ELF-1 (cell line): ENCODE measurements at regions not wholly inside any gene's neighbourhood (a gene's known extent, or its start where the extent isn't known, plus 50 kb on each side); places are given as distances from the start of the nearest gene placed in this dataset.
A peak's percentile ranks its signal among the peaks of the same experiment; 100 is the strongest.
"Not testable (repeated sequence)": the region's sequence is repeated elsewhere in the genome, so short reads cannot be mapped to it uniquely, and the experiment has no call there.

Experiments
- DNase-seq: peaks from one replicate; pipeline ENCODE4 v3.0.0-alpha.2; 2016; ENCODE audit warnings: low read depth, low spot score

DNA sequence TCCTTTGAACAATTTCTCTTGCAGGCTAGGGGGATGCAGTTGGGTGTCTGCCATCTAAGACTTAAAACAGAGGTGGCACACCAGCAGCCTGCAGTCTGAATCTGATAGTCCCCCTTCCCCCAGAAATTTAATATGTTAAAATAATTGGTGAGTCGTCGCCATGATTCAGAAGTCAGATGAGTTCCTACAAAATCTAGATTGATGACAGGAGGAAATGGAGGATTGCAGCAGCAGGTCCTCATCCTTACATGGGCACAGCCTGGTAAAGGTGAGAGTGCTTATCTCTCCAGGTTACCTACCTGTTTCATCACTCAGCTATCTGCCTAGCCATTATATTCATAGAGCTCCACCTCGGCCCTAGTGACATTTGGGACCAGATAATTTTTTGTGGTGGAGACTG is 112.3 kb downstream of the PCSK1 start:
- no peak for DNase-seq

DNA sequence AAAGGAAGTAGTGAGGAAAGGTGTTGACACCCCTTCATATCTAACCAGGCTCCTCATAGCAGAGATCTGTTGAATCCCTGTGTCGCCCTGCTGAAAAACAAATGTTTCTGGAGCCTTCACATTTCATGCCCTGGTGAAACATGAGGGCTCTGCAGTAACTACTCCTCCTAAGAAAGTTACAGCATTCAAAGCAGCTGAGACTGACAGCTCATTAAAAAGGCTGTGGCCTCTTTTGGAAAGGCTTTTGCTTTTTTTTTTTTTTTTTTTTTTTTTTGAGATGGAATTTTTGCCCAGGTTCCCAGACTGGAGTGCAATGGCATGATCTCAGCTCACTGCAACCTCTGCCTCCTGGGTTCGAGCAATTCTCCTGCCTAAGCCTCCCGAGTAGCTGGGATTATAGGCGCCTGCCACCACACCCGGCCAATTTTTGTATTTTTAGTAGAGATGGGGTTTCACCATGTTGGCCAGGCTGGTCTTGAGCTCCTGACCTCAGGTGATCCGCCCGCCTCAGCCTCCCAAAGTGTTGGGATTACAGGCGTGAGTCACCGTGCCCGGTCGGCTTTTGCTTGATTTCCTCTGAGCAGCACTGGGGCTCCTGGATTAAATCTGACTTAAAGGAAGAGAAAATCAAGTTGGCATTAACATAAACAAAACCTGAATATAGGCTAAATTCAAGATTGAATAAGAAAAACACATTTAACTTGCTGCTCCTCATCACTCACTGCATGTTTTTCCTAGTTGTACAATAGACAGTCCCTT is 112.9 kb downstream of the PCSK1 start:
- DNase-seq: not testable (repeated sequence)

DNA sequence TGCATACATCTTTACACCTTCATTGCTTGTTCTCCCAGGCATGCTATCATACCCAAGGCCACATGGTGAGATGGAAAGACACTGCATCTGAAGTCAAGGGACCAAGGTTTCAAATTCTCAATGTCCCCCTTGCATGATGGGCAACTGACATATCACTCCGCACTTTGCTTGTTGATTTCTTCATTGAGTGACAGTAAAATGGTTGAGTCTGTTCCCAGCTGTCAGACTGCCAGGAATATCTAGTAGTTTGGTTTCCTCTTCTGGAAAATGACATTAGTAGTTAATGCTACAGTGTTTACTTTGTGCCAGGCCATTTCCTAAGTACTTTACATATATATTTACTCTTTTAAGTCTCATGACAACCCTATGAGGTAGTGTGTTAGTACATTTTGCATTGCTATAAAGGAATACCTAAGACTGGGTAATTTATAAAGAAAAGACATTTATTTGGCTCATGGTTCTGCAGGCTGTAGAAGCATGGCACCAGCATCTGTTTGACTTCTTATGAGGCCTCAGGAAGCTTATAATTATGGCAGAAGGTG is 114.4 kb downstream of the PCSK1 start:
- DNase-seq: no peak

DNA sequence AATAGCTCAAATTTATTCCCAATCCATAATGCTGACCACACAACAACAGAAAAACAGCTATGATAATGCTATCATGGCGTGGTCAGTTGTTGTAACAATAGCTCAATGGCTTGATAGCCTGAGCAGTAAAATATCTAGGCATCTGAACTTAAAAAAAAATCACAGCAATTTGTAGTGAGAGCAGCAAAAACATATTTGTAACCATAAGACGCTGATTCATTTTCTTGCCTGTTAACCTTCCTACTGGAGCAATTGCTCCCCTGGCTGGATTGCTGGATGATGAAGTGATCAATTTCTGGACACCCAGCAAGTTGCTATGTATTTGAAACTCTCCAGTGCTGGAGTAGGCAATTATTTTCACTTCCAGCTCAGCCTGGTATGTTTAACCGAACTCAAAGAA is 115.1 kb downstream of the PCSK1 start:
- no peak for DNase-seq

DNA sequence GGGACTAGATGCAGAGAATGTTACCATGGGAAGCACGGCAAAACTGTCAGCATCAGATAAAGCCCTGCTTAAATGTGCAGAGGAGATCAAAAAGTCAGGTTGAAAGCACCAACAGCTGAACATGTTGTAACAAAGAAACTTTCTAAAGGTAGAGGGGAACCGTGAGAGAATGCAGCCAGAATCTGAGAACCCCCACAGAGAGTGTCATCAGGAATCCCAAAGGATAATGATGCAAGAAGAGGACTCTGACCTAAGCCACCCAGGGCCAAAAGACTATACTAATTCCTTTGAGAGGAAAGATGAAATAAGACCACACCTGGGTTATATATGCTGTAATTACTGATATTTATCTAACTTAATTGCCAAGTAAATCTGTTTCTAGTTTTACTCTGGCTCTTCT is 116.6 kb downstream of the PCSK1 start:
- no peak for DNase-seq

DNA sequence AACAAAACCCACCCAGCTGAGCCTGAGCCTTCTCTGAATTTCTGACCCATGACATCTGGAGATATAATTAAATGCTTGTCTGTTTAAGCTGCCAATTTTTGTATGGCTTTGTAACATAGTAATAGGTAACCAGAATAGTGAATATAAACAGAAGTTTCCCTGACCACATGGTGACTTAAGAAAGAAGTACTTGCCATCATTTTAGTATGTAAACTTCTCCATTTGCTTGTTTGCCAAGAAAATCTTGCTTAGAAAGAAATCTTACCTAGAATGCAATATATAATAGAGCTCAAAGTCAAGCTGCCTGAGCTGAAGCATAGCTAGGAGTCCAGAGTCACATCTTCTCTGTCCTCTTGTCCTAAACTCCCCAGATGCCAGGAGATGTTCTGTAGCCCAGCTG is 117.0 kb downstream of the PCSK1 start:
- no peak for DNase-seq

DNA sequence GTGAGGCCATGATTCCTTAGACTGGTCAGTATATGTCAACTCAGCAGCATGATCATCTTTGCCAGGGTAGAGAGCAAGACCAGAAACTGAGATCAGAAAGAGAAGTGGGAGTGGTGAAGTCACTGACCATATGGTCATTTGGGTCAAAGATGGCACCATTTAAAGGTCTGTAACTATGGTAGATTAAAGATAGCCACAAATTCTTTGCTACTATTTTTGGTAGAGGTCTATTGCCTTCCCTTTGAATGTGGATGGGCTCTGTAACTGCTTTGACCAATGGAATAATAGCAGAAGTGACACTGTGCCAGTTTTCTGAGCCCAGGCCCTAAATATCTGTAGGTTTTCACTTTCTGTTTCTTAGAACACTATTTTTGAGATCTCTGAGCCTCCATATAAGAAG is 117.6 kb downstream of the PCSK1 start:
- DNase-seq: no peak

DNA sequence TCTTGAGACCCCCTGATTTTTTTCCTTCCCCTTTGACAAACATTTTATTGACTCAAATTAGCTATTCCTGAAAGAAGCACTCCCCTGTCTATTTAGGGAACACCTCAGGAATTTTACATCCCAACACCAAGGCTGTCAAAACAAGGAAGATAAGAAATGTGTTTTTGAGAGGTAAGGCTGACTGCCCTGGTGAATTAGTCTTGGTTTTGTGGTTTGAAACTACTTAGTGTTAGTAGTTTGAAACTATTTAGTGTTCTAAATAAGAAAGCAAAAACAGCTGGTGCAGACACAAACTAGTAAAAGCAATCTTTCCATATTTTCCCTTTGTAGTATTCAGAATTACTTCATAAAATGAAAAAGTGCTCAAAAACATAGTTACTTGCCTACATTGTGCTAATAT is 120.7 kb downstream of the PCSK1 start:
- DNase-seq: no peak

DNA sequence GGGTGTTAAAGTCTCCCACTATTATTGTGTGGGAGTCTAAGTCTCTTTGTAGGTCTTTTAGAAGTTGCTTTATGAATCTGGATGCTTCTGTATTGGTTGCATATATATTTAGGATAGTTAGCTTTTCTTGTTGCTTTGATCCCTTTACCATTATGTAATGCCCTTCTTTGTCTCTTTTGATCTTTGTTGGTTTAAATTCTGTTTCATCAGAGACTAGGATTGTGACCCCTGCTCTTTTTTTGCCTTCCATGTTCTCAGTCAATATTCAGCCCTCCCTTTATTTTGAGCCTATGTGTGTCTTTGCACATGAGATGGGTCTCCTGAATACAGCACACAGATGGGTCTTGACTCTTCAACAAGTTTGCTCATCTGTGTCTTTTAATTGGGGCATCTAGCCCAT is 126.0 kb downstream of the PCSK1 start:
- DNase-seq: not testable (repeated sequence)

DNA sequence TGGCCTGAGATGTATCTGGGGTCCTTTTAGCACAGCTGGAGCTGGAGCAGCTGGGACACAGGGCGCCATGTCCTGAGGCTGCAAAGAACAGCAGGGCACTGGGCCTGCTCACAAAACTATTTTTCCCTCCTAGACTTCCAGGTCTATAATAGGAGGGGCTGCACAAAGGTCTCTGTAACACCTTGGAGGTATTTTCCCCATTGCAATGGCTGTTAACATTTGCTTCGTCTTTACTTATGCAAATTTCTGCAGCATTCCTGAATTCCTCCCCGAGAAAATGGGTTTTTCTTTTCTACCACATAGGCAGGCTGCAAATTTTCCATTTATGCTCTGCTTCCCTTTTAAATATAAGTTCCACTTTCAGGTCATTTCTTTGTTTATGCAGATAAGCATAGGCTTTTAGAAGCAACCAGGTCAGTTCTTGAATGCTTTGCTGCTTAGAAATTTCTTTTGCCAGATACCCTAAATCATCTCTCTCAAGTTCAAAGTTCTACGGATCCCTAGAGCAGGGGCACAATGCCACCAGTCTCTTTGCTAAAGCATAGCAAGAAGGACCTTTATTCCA is 130.8 kb downstream of the PCSK1 start:
- DNase-seq: peak; percentile 32

DNA sequence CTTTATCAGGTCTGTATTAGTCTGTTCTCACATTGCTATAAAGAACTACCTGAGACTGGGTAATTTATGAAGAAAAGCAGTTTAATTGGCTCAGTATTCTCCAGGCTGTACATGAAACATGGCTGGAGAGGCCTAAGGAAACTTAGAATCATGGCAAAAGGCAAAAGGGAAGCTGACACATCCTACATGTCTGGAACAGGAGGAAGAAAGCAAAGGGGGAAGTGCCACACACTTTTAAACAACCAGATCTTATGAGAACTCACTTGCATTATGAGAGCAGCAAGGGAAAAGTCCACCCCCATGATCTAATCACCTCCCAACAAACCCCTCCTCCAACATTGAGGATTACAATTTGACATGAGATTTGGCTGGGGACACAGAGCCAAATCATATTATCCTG is 132.1 kb downstream of the PCSK1 start:
- DNase-seq: no peak

DNA sequence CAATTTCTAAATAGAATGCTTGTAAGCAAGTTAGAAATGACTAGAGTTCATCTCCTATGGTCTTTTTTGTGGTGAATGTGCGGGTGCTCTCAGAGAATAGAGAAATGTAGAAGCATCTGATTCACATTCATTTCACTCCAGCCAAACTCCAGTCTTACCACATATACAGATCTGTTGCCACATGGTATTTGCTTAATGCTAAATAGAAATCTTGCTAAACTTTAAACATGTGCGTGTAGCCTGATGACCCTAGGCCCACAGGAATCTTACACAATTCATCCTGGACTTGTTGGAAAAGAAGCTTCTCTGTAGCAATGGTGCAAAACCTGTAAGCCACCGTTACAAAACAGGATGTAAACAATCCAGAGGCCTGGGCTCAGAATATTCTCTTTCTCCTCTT is 135.2 kb downstream of the PCSK1 start:
- no peak for DNase-seq

DNA sequence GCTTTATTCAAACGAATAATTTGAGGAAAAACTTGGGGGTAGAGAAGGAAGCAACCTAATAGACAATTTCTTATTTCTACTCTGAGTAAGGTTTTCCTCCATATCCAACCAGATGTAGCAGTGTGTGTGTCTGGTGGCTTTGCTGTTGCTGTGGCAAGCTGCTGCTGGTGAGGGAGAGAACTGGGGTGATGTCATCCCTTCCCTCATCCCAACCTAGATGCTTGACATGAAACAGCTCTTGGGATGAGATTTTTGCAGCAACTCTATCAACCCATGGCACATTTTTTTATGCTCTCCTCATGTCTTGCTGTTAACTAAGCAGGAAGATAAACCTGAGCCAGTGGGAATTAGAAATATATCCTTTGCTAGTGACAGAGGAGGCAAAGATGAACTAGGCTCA is 135.8 kb downstream of the PCSK1 start:
- DNase-seq: peak; percentile 11

DNA sequence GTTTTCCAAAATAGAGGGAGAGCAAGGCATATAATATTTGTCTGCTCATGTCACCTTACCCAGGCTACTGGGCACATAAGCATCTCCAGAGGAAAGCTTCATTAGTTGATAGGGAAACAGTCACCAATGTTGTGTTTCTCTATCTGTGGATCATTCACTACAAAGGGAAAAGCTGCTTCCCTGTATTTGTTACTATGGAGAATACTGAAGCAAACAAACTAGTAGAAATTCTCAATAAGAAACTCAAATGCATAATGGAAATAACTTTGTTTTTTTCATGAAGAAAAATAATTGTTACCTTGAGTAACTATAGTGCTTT is 138.2 kb downstream of the PCSK1 start:
- DNase-seq: no peak

DNA sequence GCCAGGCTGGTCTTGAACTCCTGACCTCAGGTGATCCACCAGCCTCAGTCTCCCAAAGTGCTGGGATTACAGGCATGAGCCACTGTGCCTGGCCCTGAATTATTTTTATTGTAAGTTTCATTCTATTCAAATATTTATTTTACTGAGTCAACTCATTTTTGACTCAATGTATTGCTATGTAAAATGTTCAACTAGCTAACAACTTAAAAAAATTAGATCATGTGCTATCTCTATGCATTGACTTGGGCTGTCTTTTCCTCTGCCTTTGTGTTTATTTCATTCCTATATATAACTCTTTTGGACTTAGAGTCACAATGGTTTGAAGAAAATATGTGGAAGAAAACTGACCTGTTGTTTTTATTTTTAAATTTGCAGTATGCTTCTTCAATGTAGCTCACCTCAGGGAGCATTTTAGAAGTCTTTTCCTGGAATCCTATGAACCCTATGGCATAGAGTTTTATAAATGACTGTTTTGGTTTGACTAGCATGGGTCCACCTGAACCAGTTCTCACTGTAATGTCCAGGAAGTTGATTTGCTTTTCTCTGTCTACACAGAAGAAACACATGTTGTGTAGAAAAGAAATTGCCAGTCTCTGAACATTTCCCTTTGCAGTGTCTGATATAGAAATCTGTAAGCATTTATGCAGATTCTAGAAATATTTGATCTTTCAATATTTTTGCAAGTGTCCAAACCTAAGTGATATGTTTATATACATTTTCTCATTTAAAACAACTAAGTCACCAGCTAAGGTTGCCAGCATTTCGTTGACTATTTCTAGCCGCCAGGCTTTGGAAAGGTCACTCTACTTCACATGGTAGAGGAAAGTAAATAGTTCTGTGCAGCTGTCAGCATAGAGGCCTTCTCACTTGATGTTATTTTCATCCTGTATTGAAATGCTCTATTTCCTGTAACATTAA is 138.8 kb downstream of the PCSK1 start:
- no peak for DNase-seq

DNA sequence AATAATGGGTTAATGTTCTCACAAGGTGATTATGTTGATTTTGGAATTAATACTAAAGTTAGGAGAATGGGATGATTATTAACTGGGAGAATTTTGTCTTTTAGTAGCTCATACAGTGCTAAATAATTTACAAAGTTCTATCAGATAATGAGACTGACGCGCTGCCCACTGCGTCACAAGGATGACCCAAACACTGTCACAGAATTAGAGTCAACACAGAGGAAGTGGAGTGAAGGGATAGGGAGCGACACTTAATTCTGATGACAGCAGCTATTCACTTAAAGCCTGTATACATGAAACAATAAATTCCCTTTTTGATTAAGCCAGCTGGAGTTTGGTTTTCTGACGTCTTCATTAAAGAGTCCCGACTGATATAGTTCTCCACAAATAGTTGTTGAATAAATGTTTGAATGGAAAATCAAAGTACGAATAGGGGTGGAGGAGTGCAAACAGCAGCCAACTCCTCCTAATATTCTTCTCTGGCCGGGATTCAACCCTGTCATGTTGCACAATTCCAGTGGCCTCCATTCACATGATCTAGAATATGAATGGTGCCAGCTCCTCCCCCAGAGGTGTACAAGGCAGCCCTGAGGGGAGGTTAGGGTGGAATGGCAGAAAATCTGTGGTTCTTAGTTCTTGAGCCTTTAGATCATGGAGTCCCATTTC is 140.3 kb downstream of the PCSK1 start:
- DNase-seq: no peak

DNA sequence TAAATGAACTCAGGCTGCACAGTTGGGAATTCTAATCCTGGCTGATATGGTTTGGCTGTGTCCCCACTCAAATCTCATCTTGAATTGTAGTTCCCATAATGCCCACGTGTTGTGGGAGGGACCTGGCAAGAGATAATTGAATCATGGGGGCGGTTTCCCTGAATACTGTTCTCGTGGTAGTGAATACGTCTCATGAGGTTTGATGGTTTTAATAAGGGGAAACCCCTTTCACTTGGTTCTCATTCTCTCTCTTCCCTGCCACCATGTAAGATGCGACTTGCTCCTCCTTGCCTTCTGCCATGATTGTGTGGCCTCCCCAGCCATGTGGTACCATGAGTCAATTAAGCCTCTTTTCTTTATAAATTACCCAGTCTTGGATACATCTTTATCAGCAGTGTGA is 143.8 kb downstream of the PCSK1 start:
- DNase-seq: not testable (repeated sequence)

DNA sequence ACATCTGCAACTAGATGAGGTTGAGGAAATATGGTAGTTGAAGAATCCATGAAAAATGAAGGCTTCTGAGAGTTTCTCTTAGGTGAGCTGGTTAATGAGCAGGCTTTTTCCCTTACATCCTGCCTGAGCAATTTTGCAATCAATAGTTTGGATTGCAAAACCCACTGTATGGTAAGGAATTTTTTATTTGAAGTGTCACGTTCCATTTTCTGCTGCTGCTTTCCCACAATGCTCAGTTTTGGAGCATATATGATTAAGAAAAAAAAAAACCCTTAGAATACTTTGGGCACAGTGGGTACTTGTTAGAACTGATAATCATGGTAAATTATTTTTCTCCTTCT is 144.2 kb downstream of the PCSK1 start:
- DNase-seq: no peak

DNA sequence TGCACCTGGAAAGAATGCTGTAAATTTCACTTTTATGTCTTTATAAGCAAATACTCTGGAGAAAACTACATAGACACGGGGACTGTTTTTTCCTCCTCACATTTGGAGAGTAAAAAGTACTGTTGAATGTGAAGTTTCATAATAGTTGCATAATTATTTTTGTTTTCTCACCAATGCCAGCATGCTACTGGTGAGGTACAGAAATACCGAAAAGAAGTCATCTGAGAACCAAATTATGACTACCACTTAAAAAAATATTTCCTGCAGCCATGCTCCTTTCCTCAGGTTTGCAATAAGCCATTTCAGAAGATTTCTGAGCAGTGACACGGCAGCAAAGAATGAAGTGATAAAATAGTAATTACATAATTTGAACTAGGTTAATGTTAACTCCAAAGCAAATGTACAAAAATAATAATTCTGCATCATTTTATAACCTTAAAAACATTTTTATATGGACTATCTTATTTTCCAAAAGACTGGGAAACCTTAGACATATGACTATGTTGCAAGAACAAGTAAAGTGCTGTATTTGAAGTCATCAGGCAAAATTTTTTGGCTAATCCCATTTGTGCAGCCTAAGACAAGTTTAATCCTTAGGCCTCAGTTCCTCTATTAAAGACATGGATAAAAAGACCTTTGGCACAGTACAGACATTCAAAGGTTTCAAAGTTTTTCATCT is 144.7 kb downstream of the PCSK1 start:
- no peak for DNase-seq

DNA sequence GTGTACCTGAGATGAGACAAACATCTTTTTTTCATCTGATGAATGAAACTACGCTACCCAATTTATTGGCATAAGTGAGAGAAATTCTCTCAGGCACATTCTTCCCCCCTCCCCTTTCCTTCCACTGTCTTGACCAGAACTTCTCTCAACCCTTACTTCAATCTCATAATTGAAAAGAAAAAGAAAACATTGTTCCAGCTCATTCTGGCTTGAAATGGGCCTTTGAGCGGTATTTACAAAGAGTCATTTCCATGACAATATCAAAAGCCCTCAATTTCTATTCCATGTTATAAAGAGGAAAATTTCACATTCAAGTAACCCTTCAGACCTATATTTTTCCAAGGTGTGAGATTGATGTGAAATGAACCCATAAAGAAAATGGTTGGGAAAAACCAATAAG is 145.9 kb downstream of the PCSK1 start:
- DNase-seq: no peak

DNA sequence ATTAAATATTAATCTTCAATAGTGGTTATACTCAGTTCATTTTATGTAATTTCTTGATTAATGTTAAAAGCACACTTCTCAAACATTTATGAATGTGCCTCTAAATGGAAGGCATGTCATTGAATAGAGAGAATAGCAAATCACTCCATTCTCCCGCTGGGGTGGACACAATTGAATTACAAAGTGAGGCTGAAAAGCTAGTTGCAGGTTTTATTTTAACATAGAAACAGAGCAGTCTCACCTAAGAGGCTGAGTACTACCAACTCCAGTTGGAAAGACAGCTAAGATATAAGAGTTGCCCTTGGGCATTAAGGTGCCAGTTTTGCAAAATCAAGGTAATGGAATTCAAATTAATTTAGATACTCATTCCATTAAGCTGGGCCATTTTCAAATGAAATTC is 147.2 kb downstream of the PCSK1 start:
- DNase-seq: no peak
